SK-N-MC (cell line): ENCODE measurements at regions not wholly inside any gene's neighbourhood (a gene's known extent, or its start where the extent isn't known, plus 50 kb on each side); places are given as distances from the start of the nearest gene placed in this dataset.

Source experiments
- EZH2 ChIP-seq: fragments of 200-600 bp; sonication (generic); IDR thresholded peaks from one replicate; pipeline ENCODE4 v1.6.1; 2017; ENCODE audit warnings: antibody characterized with exemption
- FOXP2 ChIP-seq: optimal IDR thresholded peaks from 2 replicates; pipeline ENCODE3; 2011; ENCODE audit warnings: mild to moderate bottlenecking, moderate library complexity; ENCODE audit not compliant: insufficient read depth; ENCODE audit errors: extremely low read length, control extremely low read depth
- POLR2AphosphoS5 ChIP-seq: IDR thresholded peaks from 2 replicates; pipeline ENCODE4 v1.6.1; 2012; ENCODE audit warnings: mild to moderate bottlenecking, low read depth, low read length, borderline replicate concordance

DNA sequence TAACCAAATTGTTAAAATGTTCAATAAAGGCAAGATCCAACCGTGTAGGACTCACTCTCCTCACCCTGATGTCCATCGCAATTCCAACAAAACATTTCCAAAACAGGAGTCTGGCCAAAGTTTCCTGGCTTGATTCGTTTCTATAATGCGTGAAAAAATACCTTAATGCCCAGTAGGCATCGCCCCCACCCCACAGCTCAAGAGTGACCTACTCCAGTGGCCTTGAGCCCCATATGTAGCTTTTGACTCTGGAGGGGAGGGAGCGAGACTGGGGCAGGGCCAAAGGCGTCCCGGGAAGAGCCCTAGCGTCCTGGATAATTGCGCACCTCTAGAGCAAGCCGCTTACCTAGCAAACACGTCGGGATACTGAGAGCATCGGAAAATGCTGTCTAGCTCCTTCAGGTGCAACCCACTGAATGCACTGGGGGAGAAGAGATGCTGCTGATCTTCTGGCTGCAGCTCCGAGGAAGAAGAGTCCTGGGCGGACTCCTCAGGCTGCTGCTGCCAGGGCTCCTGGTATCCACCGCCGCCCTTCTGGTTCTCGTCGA lies 55.6 kb upstream of the NKAP start:
- TF ChIP-seq POLR2AphosphoS5 (no peak), EZH2 (no peak), FOXP2 (no peak)
